Naive B cell (primary cell): ENCODE measurements at regions not wholly inside any gene's neighbourhood (a gene's known extent, or its start where the extent isn't known, plus 50 kb on each side); places are given as distances from the start of the nearest gene placed in this dataset.
A peak's percentile ranks its signal among the peaks of the same experiment; 100 is the strongest.

Source experiments
- ATAC-seq, 2 donors: fragments of 150-1000 bp; cut with Tn5 transposase; 2 replicates each; pipeline ENCODE4 v1.10.0; 2021; ENCODE audit warnings: low read depth in 2 of 2, mild to moderate bottlenecking in 2 of 2, moderate library complexity in 2 of 2
- DNase-seq: peaks from one replicate; pipeline ENCODE4 v3.0.0; 2022
- H3K27ac Mint-ChIP-seq, 6 donors: one replicate each; pipeline ENCODE4 v1.8.0; 2020 to 2022; ENCODE audit warnings: mild to moderate bottlenecking in 6 of 6, mixed read lengths in 6 of 6, moderate library complexity in 5 of 6, inconsistent platforms in 2 of 6
- H3K27me3 Mint-ChIP-seq, 3 donors: one replicate each; pipeline ENCODE4 v1.8.0; 2021 to 2022; ENCODE audit warnings: mixed read lengths in 3 of 3, mild to moderate bottlenecking in 1 of 3
- H3K36me3 Mint-ChIP-seq, 2 donors: one replicate each; pipeline ENCODE4 v1.8.0; 2020 to 2022; ENCODE audit warnings: mixed read lengths in 2 of 2, inconsistent platforms in 1 of 2, mild to moderate bottlenecking in 1 of 2
- H3K4me1 Mint-ChIP-seq, 3 donors: one replicate each; pipeline ENCODE4 v1.8.0; 2020 to 2022; ENCODE audit warnings: mixed read lengths in 3 of 3, inconsistent platforms in 1 of 3, mild to moderate bottlenecking in 1 of 3, moderate library complexity in 1 of 3
- H3K4me3 Mint-ChIP-seq, 8 donors: one replicate each; pipeline ENCODE4 v1.8.0; 2020 to 2022; ENCODE audit warnings: mild to moderate bottlenecking in 8 of 8, mixed read lengths in 8 of 8, moderate library complexity in 8 of 8, inconsistent platforms in 2 of 8
- H3K9me3 Mint-ChIP-seq, 7 donors: one replicate each; pipeline ENCODE4 v1.8.0; 2020 to 2022; ENCODE audit warnings: mixed read lengths in 7 of 7, mild to moderate bottlenecking in 5 of 7, inconsistent platforms in 2 of 7, moderate library complexity in 1 of 7

GRCh38 chr5:84637662-84638375, 253.1 kb upstream of the EDIL3 start:
- DNase-seq: no peak
- no peaks in the 10 kb centered on the region for H3K4me1 Mint-ChIP-seq
- no peak overlapping the region for H3K27ac Mint-ChIP-seq
- peak overlapping the region in 1 of 8 donors; percentile 16 for H3K4me3 Mint-ChIP-seq
- no peaks in the 10 kb centered on the region for H3K27me3 Mint-ChIP-seq
- ATAC-seq: no peak
- no peaks in the 10 kb centered on the region for H3K36me3 Mint-ChIP-seq
- peaks cover 0 to 4% (median 0%) of the 10 kb centered on the region in 7 donors for H3K9me3 Mint-ChIP-seq

- ATAC-seq: no peak
- Mint-ChIP-seq H3K4me3 (no peak overlapping the region), H3K27ac (no peak overlapping the region), H3K9me3 (peaks cover 0 to 5% (median 0%) of the 10 kb centered on the region in 7 donors), H3K36me3 (no peaks in the 10 kb centered on the region), H3K4me1 (no peaks in the 10 kb centered on the region), H3K27me3 (no peaks in the 10 kb centered on the region)
- DNase-seq: no peak
These were observed 250.8 kb upstream of the EDIL3 start for GRCh38 chr5:84635235-84636055.

GRCh38 chr5:84634256-84634655, 249.6 kb upstream of the EDIL3 start:
- Mint-ChIP-seq H3K36me3 (no peaks in the 10 kb centered on the region), H3K4me3 (no peak overlapping the region), H3K27ac (no peak overlapping the region), H3K27me3 (no peaks in the 10 kb centered on the region), H3K4me1 (no peaks in the 10 kb centered on the region), H3K9me3 (peaks cover 0 to 5% (median 0%) of the 10 kb centered on the region in 7 donors)
- ATAC-seq: no peak
- DNase-seq: no peak

- no peak for ATAC-seq
- DNase-seq: no peak
- H3K36me3 Mint-ChIP-seq: no peaks in the 10 kb centered on the region
- peaks cover 0 to 5% (median 0%) of the 10 kb centered on the region in 7 donors for H3K9me3 Mint-ChIP-seq
- H3K27ac Mint-ChIP-seq: no peak overlapping the region
- no peak overlapping the region for H3K4me3 Mint-ChIP-seq
- no peaks in the 10 kb centered on the region for H3K4me1 Mint-ChIP-seq
- no peaks in the 10 kb centered on the region for H3K27me3 Mint-ChIP-seq
These were observed 247.7 kb upstream of the EDIL3 start for GRCh38 chr5:84632418-84632817.

- ATAC-seq: no peak
- Mint-ChIP-seq H3K4me3 (no peak overlapping the region), H3K4me1 (no peaks in the 10 kb centered on the region), H3K27ac (no peak overlapping the region), H3K36me3 (no peaks in the 10 kb centered on the region), H3K9me3 (peaks cover 0 to 5% (median 0%) of the 10 kb centered on the region in 7 donors), H3K27me3 (no peaks in the 10 kb centered on the region)
- no peak for DNase-seq
These were observed 244.2 kb upstream of the EDIL3 start for GRCh38 chr5:84628918-84629317.

- Mint-ChIP-seq H3K36me3 (no peaks in the 10 kb centered on the region), H3K4me3 (no peak overlapping the region), H3K27me3 (no peaks in the 10 kb centered on the region), H3K27ac (no peak overlapping the region), H3K4me1 (no peaks in the 10 kb centered on the region), H3K9me3 (no peaks in the 10 kb centered on the region)
- no peak for ATAC-seq
- DNase-seq: no peak
These were observed 238.3 kb upstream of the EDIL3 start for GRCh38 chr5:84623019-84623418.

GRCh38 chr5:84622461-84622860, 237.8 kb upstream of the EDIL3 start:
- Mint-ChIP-seq H3K4me3 (no peak overlapping the region), H3K27me3 (no peaks in the 10 kb centered on the region), H3K27ac (no peak overlapping the region), H3K36me3 (no peaks in the 10 kb centered on the region), H3K9me3 (no peaks in the 10 kb centered on the region), H3K4me1 (no peaks in the 10 kb centered on the region)
- no peak for DNase-seq
- no peak for ATAC-seq

- ATAC-seq: no peak
- H3K27ac Mint-ChIP-seq: no peak overlapping the region
- no peaks in the 10 kb centered on the region for H3K4me1 Mint-ChIP-seq
- no peaks in the 10 kb centered on the region for H3K27me3 Mint-ChIP-seq
- H3K36me3 Mint-ChIP-seq: no peaks in the 10 kb centered on the region
- no peaks in the 10 kb centered on the region for H3K9me3 Mint-ChIP-seq
- no peak for DNase-seq
- H3K4me3 Mint-ChIP-seq: no peak overlapping the region
These were observed 233.6 kb upstream of the EDIL3 start for GRCh38 chr5:84618262-84618661.

- H3K27me3 Mint-ChIP-seq: no peaks in the 10 kb centered on the region
- H3K4me3 Mint-ChIP-seq: no peak overlapping the region
- H3K9me3 Mint-ChIP-seq: no peaks in the 10 kb centered on the region
- DNase-seq (no peak), ATAC-seq (no peak)
- no peaks in the 10 kb centered on the region for H3K36me3 Mint-ChIP-seq
- H3K4me1 Mint-ChIP-seq: no peaks in the 10 kb centered on the region
- H3K27ac Mint-ChIP-seq: no peak overlapping the region
These were observed 230.2 kb upstream of the EDIL3 start for GRCh38 chr5:84614906-84615305.

- H3K27ac Mint-ChIP-seq: no peak overlapping the region
- H3K4me3 Mint-ChIP-seq: no peak overlapping the region
- H3K36me3 Mint-ChIP-seq: no peaks in the 10 kb centered on the region
- H3K9me3 Mint-ChIP-seq: peaks cover 0 to 7% (median 0%) of the 10 kb centered on the region in 7 donors
- ATAC-seq: no peak
- DNase-seq: no peak
- peaks cover 0 to 5% (median 4%) of the 10 kb centered on the region in 3 donors for H3K4me1 Mint-ChIP-seq
- no peaks in the 10 kb centered on the region for H3K27me3 Mint-ChIP-seq
These were observed 222.1 kb upstream of the EDIL3 start for GRCh38 chr5:84606784-84607183.

- no peak overlapping the region for H3K27ac Mint-ChIP-seq
- H3K27me3 Mint-ChIP-seq: no peaks in the 10 kb centered on the region
- H3K4me3 Mint-ChIP-seq: no peak overlapping the region
- no peaks in the 10 kb centered on the region for H3K36me3 Mint-ChIP-seq
- no peak for ATAC-seq
- DNase-seq: no peak
- peaks cover 0 to 7% (median 0%) of the 10 kb centered on the region in 7 donors for H3K9me3 Mint-ChIP-seq
- H3K4me1 Mint-ChIP-seq: peaks cover 0 to 5% (median 4%) of the 10 kb centered on the region in 3 donors
These were observed 220.6 kb upstream of the EDIL3 start for GRCh38 chr5:84605241-84605640.

- Mint-ChIP-seq H3K27ac (no peak overlapping the region), H3K36me3 (no peaks in the 10 kb centered on the region), H3K4me3 (no peak overlapping the region), H3K27me3 (no peaks in the 10 kb centered on the region), H3K9me3 (peaks cover 0 to 7% (median 0%) of the 10 kb centered on the region in 7 donors), H3K4me1 (peaks cover 0 to 5% (median 4%) of the 10 kb centered on the region in 3 donors)
- DNase-seq (no peak), ATAC-seq (no peak)
These were observed 219.0 kb upstream of the EDIL3 start for GRCh38 chr5:84603568-84604185.

GRCh38 chr5:84602371-84602771, 217.7 kb upstream of the EDIL3 start:
- H3K9me3 Mint-ChIP-seq: peaks cover 0 to 7% (median under 1%) of the 10 kb centered on the region in 7 donors
- H3K27me3 Mint-ChIP-seq: no peaks in the 10 kb centered on the region
- H3K36me3 Mint-ChIP-seq: no peaks in the 10 kb centered on the region
- no peak overlapping the region for H3K27ac Mint-ChIP-seq
- DNase-seq (no peak), ATAC-seq (no peak)
- H3K4me3 Mint-ChIP-seq: no peak overlapping the region
- H3K4me1 Mint-ChIP-seq: peaks cover 0 to 5% (median 4%) of the 10 kb centered on the region in 3 donors

- Mint-ChIP-seq H3K36me3 (no peaks in the 10 kb centered on the region), H3K4me1 (peaks cover 0 to 3% (median 2%) of the 10 kb centered on the region in 3 donors), H3K9me3 (peaks cover 0 to 4% (median 1%) of the 10 kb centered on the region in 7 donors), H3K4me3 (no peak overlapping the region), H3K27me3 (no peaks in the 10 kb centered on the region), H3K27ac (no peak overlapping the region)
- no peak for ATAC-seq
- no peak for DNase-seq
These were observed 215.3 kb upstream of the EDIL3 start for GRCh38 chr5:84599964-84600363.
